Occipital lobe (tissue), 1 donor: ENCODE measurements at regions not wholly inside any gene's neighbourhood (a gene's known extent, or its start where the extent isn't known, plus 50 kb on each side); places are given as distances from the start of the nearest gene placed in this dataset.

Experiments
- DNase-seq: peaks from one replicate; lab custom pipeline; 2025; lab: John Stamatoyannopoulos, UW

GRCh38 chr11:70671083-70671482 is 272.8 kb downstream of the CTTN start:
- DNase-seq: no peak

DNA sequence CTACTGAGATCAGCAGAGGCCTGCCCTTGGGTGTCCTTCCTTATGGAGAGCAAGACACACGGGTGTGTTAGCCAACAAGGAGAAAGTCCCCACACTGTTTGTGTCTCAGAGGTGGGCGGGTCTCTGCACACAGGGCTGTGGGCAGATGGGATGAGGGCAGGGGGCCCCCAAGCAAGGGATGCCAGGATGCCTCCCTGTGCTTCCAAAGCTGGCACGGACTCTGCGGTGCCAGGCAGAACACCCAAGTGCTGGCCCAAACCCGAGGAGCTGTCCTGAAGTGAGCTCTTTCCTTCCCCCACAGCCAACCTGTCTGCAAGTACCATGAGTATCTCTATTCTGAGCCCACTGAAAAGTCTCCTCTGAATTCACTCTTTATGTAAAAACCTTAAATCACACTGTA is 273.3 kb downstream of the CTTN start:
- no peak for DNase-seq

- DNase-seq: no peak
These were observed 274.8 kb downstream of the CTTN start for GRCh38 chr11:70672991-70673653.

GRCh38 chr11:70674605-70675004 is 276.3 kb downstream of the CTTN start:
- no peak for DNase-seq

DNA sequence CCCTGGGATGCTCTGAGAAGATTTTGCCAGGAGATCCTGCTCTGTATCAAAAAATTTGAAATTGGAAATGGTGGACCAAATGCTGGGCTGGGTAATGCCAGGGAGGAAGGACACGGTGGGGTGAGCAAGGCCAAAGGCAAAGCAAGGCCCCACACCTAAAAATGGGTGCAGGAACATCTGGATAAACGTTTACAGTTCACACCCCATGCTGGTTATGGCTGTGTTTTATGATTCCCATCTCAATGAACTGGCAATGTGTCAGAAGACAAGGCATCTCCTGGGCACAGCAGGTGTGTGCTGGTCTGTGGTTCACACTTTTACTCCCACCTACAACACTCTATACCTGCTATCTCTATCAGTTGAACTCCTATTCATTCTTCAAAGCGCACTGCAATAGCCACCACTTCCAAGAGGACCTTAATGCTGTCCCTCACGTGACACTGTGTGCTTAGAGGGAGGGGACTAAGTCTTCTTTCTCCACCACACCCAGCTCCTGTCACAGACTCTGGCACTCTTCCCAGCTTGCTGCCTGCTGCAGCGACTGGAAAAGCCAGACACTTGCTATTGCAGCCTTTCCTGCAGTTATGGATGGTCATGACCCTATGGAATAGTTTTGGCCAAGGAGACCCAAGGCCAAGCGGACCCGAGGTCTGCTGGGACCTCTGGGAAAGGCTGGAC is 277.5 kb downstream of the CTTN start:
- DNase-seq: no peak

- DNase-seq: no peak
These were observed 279.0 kb downstream of the CTTN start for GRCh38 chr11:70677232-70677916.

GRCh38 chr11:70678931-70679900 is 280.9 kb downstream of the CTTN start:
- no peak for DNase-seq

DNA sequence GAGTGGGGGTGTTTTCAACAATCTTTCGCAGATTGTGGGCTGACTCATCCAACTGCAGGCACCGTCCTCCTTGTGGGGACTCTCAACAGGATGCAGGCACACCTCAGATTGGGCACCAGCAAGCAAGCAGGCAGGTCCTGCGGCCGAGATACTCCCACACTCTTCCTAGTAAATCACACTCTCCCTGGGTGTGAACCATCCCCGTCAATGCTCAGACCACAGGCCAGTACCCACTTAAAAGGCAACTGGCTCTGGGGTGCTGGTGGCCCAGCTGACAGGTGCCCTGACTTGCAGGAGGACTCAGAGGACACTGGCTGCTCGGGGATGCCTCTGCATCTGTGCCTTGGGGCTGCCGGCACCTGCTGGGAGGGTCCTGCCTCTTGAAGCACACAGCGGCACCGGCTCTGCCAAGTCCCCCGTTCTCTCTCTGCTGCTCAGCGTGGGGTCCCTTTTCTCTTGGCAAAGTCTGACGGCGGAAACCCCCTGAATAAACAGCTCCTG is 282.5 kb downstream of the CTTN start:
- DNase-seq: peak; percentile 24

GRCh38 chr11:70682056-70682455 is 283.7 kb downstream of the CTTN start:
- DNase-seq: no peak

GRCh38 chr11:70682760-70683159 is 284.4 kb downstream of the CTTN start:
- no peak for DNase-seq

DNA sequence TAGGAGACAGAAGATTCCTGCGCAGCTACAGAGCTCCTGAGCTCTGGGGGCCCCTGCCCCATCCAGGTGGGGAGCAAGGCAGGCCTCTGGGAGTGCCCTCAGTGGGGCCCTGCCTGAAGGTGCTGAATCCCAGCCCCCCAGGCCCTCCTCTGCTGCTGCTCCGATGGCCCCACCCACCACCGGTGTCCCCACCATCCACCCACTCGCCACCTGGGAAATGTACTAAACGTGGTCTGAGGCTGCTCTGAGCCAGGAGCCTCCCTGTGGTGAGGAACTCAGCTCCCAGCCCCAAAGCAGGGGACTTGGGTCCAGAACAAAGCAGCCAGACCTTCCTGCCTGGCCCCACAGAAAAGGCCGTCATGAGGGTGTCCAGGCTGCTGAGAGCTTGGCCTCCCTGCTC is 289.4 kb downstream of the CTTN start:
- no peak for DNase-seq

DNA sequence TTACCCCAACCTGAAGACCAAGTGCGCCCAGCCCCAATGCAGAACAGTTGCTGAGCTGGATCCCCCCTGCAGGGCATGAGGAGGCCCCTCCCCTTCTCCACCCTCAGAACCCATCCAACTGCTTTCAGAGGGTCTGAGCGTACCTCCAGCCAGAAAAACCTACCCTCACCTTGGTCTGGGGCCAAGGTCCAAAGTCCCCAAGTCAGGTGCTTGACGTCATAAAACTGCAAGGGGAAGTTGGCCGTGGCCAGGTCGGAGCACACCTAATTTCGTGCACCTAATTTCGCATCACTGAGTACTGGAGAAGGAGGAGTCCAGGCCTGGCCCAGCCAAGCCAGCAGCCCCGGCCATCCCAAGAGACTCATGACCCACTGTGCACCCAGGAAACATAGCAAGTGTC is 289.8 kb downstream of the CTTN start:
- no peak for DNase-seq

DNA sequence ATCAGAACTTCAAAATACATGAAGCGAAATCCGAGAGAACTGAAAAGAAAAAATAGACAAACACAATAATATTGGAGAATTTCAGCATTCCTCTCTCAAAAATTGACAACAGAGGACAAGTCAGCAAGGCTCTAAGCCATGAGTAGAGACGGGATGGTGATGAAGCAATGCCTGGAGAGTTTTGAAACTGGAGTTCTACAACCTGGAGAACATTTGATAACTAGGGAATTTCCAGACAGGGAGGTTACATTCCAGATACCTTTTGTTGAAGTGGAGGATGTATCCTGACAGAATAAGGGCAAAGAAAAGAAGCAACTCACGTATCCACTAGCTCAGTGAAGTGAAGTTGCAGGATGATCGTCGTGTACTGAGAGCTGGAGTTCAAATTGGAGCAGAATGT is 291.4 kb downstream of the CTTN start:
- no peak for DNase-seq

DNA sequence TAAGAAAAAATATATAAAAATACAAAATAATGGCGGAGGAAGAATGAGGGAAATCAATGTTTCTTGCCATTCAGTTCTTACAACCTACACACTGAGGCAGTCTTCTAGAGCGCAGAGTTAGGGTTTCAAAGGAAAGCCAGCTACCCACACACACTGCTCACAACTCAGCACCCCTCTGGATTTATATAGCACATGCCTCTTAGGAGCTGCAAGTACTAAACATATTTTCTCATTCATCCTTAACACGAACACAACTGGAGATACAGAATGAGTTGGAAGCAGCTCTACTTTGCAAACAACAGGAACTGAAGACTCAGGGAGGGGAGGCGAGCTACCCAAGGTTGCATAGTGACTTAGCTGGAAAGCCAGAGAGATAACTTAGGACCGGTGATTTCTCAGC is 293.8 kb downstream of the CTTN start:
- no peak for DNase-seq

DNA sequence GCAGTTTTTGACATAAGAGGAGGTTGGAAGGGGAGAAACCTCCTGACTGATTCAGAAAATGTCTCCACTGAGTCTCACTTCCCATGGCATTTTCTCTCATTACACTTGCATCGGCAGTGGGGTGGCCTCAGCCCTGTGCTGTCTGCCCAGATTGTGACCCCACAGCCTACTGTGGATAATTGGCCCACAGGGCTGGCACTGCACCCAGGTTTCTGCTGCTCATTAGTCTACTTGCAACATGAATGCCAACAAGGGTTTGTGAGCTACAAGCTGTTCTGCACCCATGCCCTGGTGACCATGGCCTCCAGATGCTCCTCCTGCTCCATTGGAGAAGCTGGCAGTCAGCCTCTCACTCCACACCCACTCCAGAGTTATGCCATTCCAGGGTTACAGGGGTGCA is 296.0 kb downstream of the CTTN start:
- DNase-seq: no peak

- DNase-seq: no peak
These were observed 297.0 kb downstream of the CTTN start for GRCh38 chr11:70695086-70695960.

DNA sequence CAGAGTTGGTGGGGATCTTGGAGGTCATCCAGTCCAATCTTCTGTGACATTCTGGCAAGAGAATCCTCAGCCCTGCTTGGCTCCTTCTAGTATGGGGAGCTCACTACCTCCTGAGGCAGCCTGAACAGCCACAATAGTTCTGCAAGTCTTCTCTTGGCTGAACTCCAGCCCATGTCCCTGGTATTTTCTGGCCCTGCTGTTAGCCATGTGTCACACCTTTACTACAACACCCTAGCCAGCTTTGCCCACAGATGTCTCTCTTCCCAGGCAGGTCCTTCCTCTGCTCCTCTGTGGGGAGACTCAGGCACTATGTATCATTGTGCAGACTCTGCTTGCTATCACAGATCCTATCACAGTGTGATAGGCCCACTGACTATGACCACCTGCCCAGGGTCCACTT is 297.7 kb downstream of the CTTN start:
- DNase-seq: no peak

GRCh38 chr11:70696564-70696963 is 298.2 kb downstream of the CTTN start:
- DNase-seq: no peak

DNA sequence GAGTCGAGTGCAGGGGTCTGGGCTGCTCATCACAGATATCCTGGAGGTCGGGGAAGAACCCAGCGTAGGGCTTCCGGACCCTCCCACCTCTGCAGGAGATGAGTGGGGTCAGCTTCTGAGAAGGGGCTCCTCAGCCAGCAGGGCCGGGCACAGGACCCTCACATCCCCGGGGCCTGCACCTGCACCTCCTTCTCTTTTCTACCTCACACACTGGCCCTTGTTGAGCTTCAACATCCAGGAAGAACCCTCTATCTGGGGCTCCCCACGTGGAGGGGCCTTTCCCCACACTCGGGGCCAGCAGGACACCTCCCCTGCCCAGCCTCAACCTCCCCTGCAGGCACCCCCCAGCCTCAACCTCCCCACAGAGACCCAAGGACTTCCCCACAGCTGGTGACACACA is 299.4 kb downstream of the CTTN start:
- no peak for DNase-seq

DNA sequence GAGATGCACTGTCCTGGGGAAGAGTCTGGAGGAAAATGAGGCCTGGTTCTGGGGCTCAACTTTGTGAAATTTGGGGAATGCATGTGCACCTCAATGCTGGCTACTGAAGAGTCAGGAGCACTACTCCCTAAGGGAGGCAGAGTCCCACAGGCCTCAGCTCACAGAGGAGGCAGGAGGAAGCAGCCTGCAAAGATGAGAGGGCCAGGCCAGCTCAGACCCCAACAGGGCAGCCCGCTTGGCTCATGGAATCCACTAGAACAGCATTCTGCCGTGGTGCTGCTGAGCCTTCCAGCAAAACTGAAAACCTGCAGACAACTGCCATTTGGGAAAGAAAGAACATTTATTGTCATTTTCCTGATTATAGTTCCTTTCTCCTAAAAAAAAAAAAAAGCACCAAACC is 300.5 kb downstream of the CTTN start:
- no peak for DNase-seq
